D341Med (cell line): ENCODE measurements at regions not wholly inside any gene's neighbourhood (a gene's known extent, or its start where the extent isn't known, plus 50 kb on each side); places are given as distances from the start of the nearest gene placed in this dataset.

ENCODE experiments used
- DNase-seq: peaks from one replicate; pipeline ENCODE4 v3.0.0; 2012; ENCODE audit warnings: low spot score

DNA sequence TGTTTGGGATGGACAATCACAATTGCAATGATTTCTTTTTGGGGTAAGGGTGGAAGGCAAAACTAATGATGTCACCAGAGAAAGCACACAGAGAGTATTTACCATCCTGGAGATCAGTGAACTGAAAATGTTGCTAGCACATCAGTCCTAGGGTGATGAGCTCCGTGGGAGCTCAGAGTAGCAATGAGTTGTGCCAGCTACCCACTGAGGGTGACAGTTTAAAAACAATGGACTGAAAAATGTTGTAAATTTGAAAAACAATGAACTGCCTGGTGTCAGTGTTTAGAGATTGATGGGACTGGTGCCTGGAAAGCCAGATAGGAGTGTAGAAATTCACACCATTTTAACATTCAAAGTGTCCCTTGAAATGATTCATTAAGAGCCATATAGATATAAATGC, 198.5 kb downstream of the ATP23 start:
- DNase-seq, result no peak

- no peak for DNase-seq
Measured at GRCh38 chr12:58140395-58140794, 199.0 kb downstream of the ATP23 start.

GRCh38 chr12:58142991-58143390, 201.6 kb downstream of the ATP23 start:
- no peak for DNase-seq

- DNase-seq, result no peak
Measured at GRCh38 chr12:58143498-58143995, 202.2 kb downstream of the ATP23 start.

- DNase-seq, result no peak
Measured at GRCh38 chr12:58148405-58148804, 207.0 kb downstream of the ATP23 start.

- DNase-seq, result no peak
Measured at GRCh38 chr12:58148976-58149375, 207.6 kb downstream of the ATP23 start.

DNA sequence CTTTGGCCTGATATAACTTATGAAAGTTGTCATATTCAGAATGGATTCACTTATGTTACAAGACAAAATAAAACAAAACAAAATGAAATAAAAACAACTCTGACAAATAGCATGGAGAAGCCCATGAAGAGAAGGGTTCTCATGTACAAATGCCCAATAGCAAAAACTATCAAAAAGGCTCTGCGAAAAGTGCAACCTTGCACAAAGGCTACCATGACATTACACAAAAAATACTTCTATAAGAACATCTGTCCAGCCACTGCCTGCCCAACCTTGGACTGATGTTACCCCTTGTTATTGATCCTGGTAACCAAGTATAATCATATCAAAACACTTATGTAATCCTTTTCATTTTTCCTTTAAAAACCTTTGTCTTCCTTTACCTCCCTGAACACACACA, 213.0 kb downstream of the ATP23 start:
- DNase-seq, result no peak

GRCh38 chr12:58156697-58157096, 215.3 kb downstream of the ATP23 start:
- DNase-seq, result no peak

DNA sequence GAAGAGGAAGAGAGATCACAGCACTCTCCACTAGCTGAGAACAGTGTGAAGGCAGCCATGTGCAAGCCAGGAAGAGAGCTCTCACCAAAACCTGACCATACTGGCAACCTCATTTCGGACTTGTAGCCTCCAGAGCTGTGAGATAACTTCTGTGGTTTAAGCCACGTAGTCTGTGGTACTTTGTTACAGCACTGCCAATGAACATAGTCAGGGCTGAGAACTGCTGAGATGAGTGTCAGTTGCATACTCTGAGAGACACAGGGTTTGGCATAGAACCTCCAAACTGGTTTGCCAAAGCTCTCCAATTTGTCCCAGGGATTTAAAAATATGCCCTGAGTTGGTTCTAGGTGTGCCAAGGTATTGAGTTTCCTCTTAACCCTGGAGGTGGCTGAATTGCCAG, 218.6 kb downstream of the ATP23 start:
- no peak for DNase-seq

DNA sequence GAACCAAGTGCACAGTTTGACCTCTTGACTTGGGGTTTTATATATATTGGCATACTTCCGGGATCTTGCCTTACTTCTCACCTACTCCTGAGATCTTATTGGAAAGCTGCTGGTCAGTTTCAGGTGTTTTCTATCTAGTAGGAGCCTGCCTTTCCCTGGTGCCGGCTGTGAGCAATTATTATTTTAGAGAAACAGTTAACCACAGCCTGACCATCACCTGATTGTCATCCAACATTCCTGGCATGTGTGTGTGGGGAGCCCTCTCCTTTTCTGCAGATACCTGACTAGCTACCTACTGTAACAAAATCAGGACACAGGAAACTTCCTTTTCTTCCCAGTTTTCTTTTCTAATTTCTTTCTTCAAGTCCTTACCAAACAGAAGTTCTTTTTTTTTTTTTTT, 220.4 kb downstream of the ATP23 start:
- DNase-seq, result no peak

DNA sequence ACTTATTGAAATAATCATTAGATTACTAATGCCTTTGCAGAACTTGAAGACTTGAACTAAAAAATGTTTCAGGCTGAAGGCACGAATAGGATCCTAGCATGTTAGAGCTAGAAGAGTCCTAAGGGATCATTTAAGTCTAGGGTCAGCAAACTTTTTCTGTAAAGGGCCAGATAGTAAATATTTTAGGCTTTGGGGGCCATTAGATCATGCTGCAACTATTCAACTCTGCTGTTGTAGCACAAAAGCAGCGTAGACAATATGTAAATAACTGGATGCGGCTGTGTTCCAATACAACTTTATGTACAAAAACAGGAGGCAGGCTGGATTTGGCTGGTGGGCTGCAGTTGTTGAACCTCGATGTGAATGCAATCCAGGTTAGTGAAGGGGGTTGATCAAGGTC, 221.7 kb downstream of the ATP23 start:
- DNase-seq, result no peak

- no peak for DNase-seq
Measured at GRCh38 chr12:58166643-58167042, 225.3 kb downstream of the ATP23 start.

- no peak for DNase-seq
Measured at GRCh38 chr12:58167622-58168021, 226.3 kb downstream of the ATP23 start.

DNA sequence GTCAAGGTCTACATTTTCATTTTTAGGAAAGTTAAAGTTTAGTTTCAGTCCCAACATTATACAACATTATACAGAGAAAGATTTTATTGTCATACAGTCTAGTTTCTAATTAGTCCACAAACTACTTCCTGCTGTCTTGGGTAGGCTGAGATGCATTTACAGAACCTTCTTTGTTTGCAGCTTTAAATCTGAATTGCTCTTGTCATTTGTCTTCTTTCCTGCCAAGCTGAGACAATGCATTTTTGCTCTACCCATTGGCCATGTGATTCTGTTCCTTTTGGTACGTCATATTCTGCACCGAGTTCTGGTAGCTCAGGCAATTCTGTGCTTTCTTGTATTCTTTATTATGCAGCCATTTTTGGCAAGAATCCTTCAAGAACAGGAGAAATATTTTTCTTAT, 228.5 kb downstream of the ATP23 start:
- no peak for DNase-seq

DNA sequence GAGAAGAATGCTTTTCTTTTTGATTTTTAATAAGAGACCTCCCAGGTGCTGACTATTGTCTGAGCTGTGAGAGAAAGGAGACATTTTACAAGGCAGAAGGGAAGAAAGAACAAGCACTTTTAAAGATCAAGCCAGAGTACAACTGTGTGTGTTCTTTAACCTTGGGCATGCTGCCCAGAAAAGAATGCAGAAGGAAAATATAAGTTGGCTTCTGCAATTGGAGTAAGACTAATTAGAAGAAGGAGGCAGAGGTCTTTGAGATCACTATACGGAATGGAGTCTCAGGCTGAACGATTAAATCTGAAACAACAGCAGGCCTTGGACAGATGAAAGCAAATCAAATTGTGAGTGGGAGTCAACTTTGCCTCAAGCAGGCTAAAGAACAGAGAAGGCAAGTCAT, 230.5 kb downstream of the ATP23 start:
- DNase-seq, result no peak

DNA sequence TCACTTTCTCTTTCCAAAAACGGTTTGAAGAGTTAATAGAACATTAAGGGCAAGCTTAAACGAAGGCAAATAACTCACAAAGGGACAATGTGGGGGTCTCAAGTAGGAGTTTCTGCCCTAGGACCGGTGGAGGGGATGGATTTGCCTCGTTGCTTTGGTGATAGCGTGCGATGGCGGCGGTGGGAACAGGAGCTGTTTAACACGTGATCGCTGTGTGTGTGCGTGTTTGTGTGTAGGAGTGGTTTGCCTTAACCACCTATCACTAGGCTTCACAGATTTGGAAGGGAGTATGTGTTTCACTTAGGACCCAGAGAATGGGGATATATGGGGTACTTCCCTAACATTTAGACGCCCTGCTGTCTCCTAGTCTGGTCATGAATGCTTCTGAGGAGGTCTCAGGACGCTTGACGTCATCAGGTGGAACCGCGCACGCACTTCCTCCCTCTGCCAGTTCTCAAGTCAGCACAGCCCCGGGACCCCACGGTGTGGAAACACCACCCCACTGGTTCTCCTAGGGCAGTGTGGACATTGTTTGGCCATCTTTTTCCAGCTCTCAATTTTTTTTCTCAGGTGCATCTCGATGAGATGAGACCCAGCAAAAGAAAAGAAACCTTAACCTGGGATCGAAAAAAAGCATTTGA, 231.2 kb downstream of the ATP23 start:
- DNase-seq, result no peak

DNA sequence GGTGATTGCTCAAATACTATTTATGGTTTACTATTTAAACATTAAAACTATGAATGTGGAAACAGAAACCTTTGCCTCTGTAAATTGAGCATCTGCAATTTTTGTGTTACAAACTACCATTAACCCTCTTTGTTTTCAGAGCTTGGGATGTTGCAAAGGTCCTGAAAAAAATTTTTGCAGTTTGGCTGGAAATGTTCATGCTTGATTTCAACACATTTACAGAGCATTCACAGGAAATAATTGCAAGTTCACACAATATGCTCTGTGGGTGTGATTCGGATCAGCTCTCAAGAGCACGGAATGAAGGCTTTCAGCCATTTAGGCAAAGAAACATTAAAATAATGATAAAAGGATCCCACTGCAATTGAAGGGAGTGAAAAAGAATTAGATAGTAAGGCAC, 232.9 kb downstream of the ATP23 start:
- no peak for DNase-seq

GRCh38 chr12:58176296-58176869, 235.0 kb downstream of the ATP23 start:
- DNase-seq, result peak; percentile 70

DNA sequence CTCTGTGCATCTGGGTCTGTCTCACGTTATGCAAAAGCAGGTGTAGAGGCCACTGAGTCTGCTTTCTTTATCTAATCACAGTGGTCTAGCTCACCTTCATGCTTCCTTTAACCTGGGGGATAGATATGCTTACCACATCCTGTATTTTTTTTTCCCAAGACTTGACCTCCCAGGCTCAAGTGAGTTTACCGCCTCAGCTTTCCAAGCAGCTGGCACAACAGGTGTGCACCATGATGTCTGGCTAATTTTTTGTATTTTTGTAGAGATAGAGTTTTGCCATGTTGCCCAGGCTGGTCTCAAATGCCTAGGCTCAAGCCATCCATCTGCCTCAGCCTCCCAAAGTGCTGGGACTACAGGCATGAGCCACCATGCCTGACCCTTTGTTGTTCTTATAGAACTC, 236.0 kb downstream of the ATP23 start:
- no peak for DNase-seq

DNA sequence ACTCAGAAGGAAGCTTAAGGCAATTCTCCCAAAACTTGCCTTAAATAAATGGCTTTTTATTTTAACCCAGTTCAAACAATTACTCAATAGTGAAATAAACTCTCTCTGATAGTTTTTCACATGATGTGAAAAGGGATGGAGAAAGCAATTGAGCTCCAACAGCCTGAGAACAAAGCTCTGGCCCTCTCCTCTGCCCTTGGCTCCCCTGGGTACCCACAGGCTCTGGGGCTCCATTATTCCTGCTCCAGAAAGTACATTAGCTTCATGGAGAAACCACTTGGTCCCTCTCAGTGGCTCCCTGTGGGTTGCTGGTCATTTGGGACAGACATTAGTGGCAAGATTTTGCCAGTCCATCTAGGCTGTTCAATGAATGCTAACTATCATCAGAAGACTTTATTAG, 242.8 kb downstream of the ATP23 start:
- no peak for DNase-seq

DNA sequence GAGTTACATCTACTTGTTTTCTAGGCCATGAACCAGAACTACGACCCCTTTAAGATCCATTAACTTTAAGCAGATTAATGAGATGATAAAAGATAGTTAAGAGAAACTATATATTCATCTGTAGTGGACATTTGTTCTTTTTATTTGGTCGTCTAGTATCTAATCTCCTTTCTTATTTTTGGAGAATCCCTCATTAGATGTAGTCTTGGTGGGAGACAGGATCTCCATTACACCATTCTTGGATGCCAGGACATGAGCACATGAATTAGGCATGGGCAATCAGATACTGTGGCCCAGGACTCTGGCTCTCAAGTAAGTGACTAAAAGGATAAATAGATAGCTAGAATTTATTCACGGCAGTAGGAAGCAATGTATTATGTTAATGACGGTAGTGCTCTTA, 245.0 kb downstream of the ATP23 start:
- DNase-seq, result no peak

GRCh38 chr12:58186914-58187313, 245.5 kb downstream of the ATP23 start:
- DNase-seq, result no peak

DNA sequence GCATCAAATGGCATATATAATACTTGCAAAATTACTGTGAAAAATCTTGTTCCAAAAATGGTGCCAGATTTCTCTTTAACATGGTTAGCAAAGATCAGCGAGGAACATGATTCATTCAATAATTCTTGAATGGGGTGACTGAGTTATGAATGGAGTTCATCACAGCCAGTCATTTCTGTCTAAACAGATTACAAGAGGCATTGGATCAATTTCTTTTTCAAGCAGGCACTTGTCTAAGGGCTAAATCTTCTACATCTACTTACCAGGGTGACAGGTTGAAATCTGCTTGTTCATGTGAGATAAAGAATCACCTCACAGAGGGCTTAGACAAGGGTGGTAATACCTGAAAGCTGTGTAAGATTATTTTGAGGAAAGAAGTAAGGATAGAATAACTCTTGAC, 247.7 kb downstream of the ATP23 start:
- no peak for DNase-seq

DNA sequence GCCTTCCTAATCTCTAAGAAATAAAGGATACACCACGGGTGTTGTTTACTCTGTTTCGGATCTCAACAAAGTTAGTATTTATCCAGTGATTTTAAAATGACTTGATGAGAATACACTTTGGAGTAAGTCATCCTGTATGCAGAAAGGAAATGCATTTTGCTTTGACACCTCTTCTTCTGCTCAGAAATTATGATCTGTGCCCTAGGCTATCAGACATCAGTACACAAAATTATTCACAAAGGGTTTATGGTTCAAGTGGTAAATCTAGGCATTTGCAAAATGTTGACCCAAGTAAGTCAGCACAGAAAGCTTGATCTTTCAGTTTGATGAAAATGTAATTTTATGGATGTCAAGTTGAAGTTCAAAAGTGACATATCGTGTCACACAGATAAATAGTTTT, 248.5 kb downstream of the ATP23 start:
- no peak for DNase-seq
